ENCODE measurements at regions not wholly inside any gene's neighbourhood (a gene's known extent, or its start where the extent isn't known, plus 50 kb on each side); places are given as distances from the start of the nearest gene placed in this dataset.

- Mint-ChIP-seq H3K27ac (no peak overlapping the region), H3K4me3 (no peak overlapping the region), H3K4me1 (ENCODE audit: low read depth in 2 of 2) (no peaks in the 10 kb centered on the region), H3K27me3 (peaks cover 22 to 25% of the 10 kb centered on the region in 2 donors), H3K36me3 (no peaks in the 10 kb centered on the region), H3K9me3 (no peaks in the 10 kb centered on the region)
- ATAC-seq (no peak), DNase-seq (ENCODE audit: low spot score) (no peak)
Measured at GRCh38 chr4:4808086-4808485, 51.4 kb upstream of the MSX1 start.

DNA sequence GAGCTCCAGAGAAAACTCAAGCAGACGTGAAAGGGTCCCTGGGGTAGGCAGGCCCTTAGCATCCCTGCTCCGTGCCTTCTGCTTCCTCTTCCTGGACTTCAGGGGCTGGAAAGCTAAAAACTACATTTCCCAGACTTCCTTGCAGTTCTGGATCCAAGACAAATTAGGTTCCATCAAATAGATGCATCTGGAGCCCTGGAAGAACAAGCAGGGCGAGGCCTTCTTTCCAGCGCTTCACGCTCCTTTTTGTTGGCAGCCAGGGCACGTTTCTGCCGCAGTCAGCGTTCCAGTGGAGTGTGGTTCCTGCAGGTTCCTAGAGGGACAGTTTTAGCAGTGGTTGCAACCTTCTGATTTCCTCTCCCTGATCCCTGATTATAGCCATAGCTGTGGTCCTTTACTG, 53.6 kb upstream of the MSX1 start:
- no peaks in the 10 kb centered on the region for H3K36me3 Mint-ChIP-seq
- H3K9me3 Mint-ChIP-seq: no peaks in the 10 kb centered on the region
- H3K4me3 Mint-ChIP-seq: no peak overlapping the region
- H3K27ac Mint-ChIP-seq: no peak overlapping the region
- H3K27me3 Mint-ChIP-seq: peaks cover 1 to 9% of the 10 kb centered on the region in 2 donors
- DNase-seq (ENCODE audit: low spot score): no peak
- H3K4me1 Mint-ChIP-seq (ENCODE audit: low read depth in 2 of 2): no peaks in the 10 kb centered on the region
- no peak for ATAC-seq

GRCh38 chr4:4803912-4804296, 55.6 kb upstream of the MSX1 start:
- Mint-ChIP-seq H3K9me3 (no peaks in the 10 kb centered on the region), H3K4me3 (no peak overlapping the region), H3K27me3 (peaks cover under 1 to 11% of the 10 kb centered on the region in 2 donors), H3K27ac (no peak overlapping the region), H3K36me3 (no peaks in the 10 kb centered on the region), H3K4me1 (ENCODE audit: low read depth in 2 of 2) (no peaks in the 10 kb centered on the region)
- no peak for ATAC-seq
- DNase-seq (ENCODE audit: low spot score): no peak

- H3K27me3 Mint-ChIP-seq: peaks cover 6 to 15% of the 10 kb centered on the region in 2 donors
- no peak for ATAC-seq
Measured at GRCh38 chr4:4803216-4803911, 56.1 kb upstream of the MSX1 start.

GRCh38 chr4:4800646-4801408, 58.6 kb upstream of the MSX1 start:
- Mint-ChIP-seq H3K4me3 (no peak overlapping the region), H3K36me3 (no peaks in the 10 kb centered on the region), H3K9me3 (no peaks in the 10 kb centered on the region), H3K27ac (no peak overlapping the region), H3K27me3 (peaks cover 12 to 24% of the 10 kb centered on the region in 2 donors), H3K4me1 (ENCODE audit: low read depth in 2 of 2) (no peaks in the 10 kb centered on the region)
- ATAC-seq (no peak), DNase-seq (ENCODE audit: low spot score) (no peak)

More at GRCh38 chr4:4803216-4803911, 56.1 kb upstream of the MSX1 start:
- Mint-ChIP-seq H3K9me3 (no peaks in the 10 kb centered on the region), H3K4me3 (no peak overlapping the region), H3K27ac (no peak overlapping the region), H3K36me3 (no peaks in the 10 kb centered on the region), H3K4me1 (ENCODE audit: low read depth in 2 of 2) (no peaks in the 10 kb centered on the region)
- DNase-seq (ENCODE audit: low spot score): no peak

DNA sequence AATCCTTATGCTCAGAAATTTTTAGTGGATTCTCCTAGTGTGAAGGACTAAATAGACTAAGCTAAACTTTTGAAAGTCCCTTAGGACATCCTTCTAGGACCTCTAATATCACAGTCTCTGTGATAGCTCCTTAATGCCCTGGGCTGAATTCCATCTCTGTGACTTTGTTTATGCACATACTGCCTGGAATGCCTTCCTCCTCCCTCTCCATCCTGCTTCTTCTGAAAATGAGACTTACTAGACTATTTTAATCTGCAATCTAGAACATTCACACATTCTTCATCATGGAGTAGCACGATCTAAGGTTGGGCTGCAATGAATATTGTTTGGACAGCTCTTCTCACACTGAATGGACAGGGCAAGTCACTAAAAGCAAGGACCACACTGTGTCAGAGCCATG, 65.0 kb upstream of the MSX1 start:
- H3K36me3 Mint-ChIP-seq: peaks cover 8% of the 10 kb centered on the region
- H3K4me1 Mint-ChIP-seq (ENCODE audit: low read depth in 2 of 2): peaks cover 5 to 6% of the 10 kb centered on the region in 2 donors
- H3K27me3 Mint-ChIP-seq: peaks cover 23 to 32% of the 10 kb centered on the region in 2 donors
- H3K9me3 Mint-ChIP-seq: peaks cover 19% of the 10 kb centered on the region
- no peak overlapping the region for H3K27ac Mint-ChIP-seq
- no peak overlapping the region for H3K4me3 Mint-ChIP-seq
- no peak for ATAC-seq
- no peak for DNase-seq (ENCODE audit: low spot score)

- Mint-ChIP-seq H3K27ac (no peak overlapping the region), H3K4me1 (ENCODE audit: low read depth in 2 of 2) (peaks cover 6 to 14% of the 10 kb centered on the region in 2 donors), H3K27me3 (peaks cover 14 to 20% of the 10 kb centered on the region in 2 donors), H3K36me3 (peaks cover 20% of the 10 kb centered on the region), H3K9me3 (peaks cover 25% of the 10 kb centered on the region), H3K4me3 (no peak overlapping the region)
- no peak for ATAC-seq
- no peak for DNase-seq (ENCODE audit: low spot score)
Measured at GRCh38 chr4:4792466-4792865, 67.0 kb upstream of the MSX1 start.

DNA sequence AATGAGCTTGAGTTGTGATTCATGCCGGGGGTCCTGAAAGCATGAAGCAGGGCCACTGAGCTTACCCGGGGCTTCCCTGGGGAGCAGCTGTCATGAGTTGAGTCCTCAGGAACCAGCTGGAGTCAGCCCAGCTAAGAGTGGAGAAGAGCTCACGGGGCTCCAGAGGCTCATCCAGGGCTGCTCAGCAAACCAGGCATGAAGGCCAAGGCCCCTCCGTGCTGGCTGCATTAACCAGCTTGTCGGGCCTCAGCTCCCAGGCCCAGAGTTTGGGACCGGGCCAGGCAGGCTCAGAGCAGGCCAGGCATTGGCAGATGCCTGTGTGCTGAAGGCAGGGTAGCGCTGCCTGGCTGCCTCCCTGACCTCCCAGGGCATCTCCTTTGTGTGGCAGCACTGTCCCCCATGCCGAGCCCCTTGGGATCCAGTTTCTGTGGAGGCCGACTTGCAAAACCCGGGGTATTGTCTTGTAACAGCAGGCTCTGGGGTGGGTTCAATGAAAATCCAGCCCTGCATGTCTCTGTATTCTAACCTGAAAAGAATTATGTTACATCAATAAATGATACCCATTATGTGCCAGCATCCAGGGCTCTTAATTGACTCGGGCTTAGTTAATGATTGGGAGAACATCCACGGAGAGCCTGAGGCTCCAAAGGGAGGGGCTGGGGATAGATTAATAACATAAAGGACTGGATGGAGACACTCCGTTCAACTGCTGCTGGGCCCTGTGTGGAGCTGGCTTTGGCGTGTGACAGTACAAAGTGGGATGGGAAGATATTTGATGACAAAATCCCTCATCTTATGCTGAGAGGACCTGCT, 68.0 kb upstream of the MSX1 start:
- Mint-ChIP-seq H3K4me3 (no peak overlapping the region), H3K9me3 (peaks cover 25% of the 10 kb centered on the region), H3K27me3 (peaks cover 10 to 20% of the 10 kb centered on the region in 2 donors), H3K27ac (no peak overlapping the region), H3K4me1 (ENCODE audit: low read depth in 2 of 2) (peaks cover 6 to 14% of the 10 kb centered on the region in 2 donors), H3K36me3 (peaks cover 21% of the 10 kb centered on the region)
- ATAC-seq (no peak), DNase-seq (ENCODE audit: low spot score) (no peak)

- H3K4me1 Mint-ChIP-seq (ENCODE audit: low read depth in 2 of 2): peaks cover 6 to 14% of the 10 kb centered on the region in 2 donors
- H3K27me3 Mint-ChIP-seq: peaks cover 4 to 17% of the 10 kb centered on the region in 2 donors
- H3K36me3 Mint-ChIP-seq: peaks cover 21% of the 10 kb centered on the region
- no peak for ATAC-seq
- no peak for DNase-seq (ENCODE audit: low spot score)
- H3K4me3 Mint-ChIP-seq: no peak overlapping the region
- no peak overlapping the region for H3K27ac Mint-ChIP-seq
- peaks cover 25% of the 10 kb centered on the region for H3K9me3 Mint-ChIP-seq
Measured at GRCh38 chr4:4789462-4789861, 70.0 kb upstream of the MSX1 start.

GRCh38 chr4:4788573-4788972, 70.9 kb upstream of the MSX1 start:
- Mint-ChIP-seq H3K27me3 (peaks cover 3 to 8% of the 10 kb centered on the region in 2 donors), H3K36me3 (peaks cover 21% of the 10 kb centered on the region), H3K4me3 (no peak overlapping the region), H3K4me1 (ENCODE audit: low read depth in 2 of 2) (peaks cover 6 to 14% of the 10 kb centered on the region in 2 donors), H3K27ac (no peak overlapping the region), H3K9me3 (peaks cover 20% of the 10 kb centered on the region)
- no peak for DNase-seq (ENCODE audit: low spot score)
- no peak for ATAC-seq

DNA sequence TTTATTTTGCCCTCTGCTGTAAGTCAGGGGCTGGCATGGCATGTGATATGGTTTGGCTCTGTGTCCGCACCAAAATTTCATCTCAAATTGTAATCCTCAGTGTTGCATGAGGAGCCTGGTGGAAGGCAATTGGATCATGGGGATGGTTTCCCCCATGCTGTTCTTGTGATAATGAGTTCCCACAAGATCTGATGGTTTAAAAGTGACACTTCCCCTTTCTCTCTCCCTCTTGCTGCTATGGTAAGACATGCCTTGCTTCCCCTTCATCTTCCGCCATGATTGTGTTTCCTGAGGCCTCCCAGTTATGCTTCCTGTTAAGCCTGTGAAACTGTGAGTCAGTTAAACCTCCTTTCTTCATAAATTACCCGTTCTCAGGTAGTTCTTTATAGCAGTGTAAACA, 72.0 kb upstream of the MSX1 start:
- Mint-ChIP-seq H3K27ac (no peak overlapping the region), H3K27me3 (peaks cover 0 to 4% of the 10 kb centered on the region in 2 donors), H3K36me3 (peaks cover 21% of the 10 kb centered on the region), H3K4me1 (ENCODE audit: low read depth in 2 of 2) (peaks cover 6 to 8% of the 10 kb centered on the region in 2 donors), H3K9me3 (peaks cover 13% of the 10 kb centered on the region), H3K4me3 (no peak overlapping the region)
- ATAC-seq (no peak), DNase-seq (ENCODE audit: low spot score) (no peak)

DNA sequence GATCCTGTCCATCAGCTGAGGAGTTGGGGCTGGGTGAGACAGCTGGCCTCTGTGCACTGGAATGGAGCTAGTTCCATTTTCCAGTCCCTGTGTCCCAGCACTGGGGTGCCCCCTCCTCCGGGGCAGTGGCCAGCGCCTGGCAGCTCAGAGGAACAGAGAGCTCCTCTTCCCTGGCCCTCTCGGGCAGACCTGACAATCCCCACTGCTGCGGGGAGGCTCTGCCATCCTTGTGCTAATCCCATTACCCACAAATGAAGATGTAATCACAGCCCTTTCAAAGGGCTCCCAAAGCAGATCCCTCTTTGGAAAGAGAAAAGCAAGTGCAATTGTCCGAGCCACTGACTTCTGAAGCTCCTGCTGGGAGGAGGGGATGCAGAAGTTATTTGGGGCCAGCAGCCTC, 75.1 kb upstream of the MSX1 start:
- peaks cover under 1 to 8% of the 10 kb centered on the region in 2 donors for H3K4me1 Mint-ChIP-seq (ENCODE audit: low read depth in 2 of 2)
- ATAC-seq (no peak), DNase-seq (ENCODE audit: low spot score) (no peak)
- H3K4me3 Mint-ChIP-seq: no peak overlapping the region
- H3K36me3 Mint-ChIP-seq: peaks cover 13% of the 10 kb centered on the region
- H3K27ac Mint-ChIP-seq: no peak overlapping the region
- H3K27me3 Mint-ChIP-seq: peaks cover 0 to 8% of the 10 kb centered on the region in 2 donors
- peaks cover 6% of the 10 kb centered on the region for H3K9me3 Mint-ChIP-seq

- ATAC-seq (no peak), DNase-seq (ENCODE audit: low spot score) (no peak)
- Mint-ChIP-seq H3K36me3 (peaks cover 7% of the 10 kb centered on the region), H3K27ac (no peak overlapping the region), H3K27me3 (peaks cover 0 to 8% of the 10 kb centered on the region in 2 donors), H3K9me3 (peaks cover 6% of the 10 kb centered on the region), H3K4me3 (no peak overlapping the region), H3K4me1 (ENCODE audit: low read depth in 2 of 2) (peaks cover 0 to 4% of the 10 kb centered on the region in 2 donors)
Measured at GRCh38 chr4:4783847-4784246, 75.6 kb upstream of the MSX1 start.

DNA sequence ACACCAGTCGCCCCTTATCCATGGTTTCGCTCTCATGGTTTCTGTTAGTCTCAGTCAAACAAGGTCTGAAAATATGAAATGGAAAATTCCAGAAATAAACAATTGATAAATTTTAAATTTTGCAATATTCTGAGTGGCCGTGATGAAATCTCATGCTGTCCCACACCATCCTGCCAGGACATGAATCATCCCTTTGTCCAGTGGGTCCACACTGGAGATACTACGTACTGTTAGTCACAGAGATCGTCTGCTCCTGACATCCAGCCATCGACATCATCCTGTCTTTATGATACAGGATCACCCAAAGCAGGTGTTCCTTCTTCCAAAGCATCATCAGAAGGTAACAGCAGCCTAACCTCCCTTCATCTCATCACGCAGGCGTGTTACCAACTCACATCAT, 76.5 kb upstream of the MSX1 start:
- no peak for DNase-seq (ENCODE audit: low spot score)
- Mint-ChIP-seq H3K27ac (no peak overlapping the region), H3K9me3 (peaks cover 5% of the 10 kb centered on the region), H3K36me3 (peaks cover 5% of the 10 kb centered on the region), H3K4me1 (ENCODE audit: low read depth in 2 of 2) (peaks cover 0 to 7% of the 10 kb centered on the region in 2 donors), H3K27me3 (peaks cover 0 to 8% of the 10 kb centered on the region in 2 donors), H3K4me3 (no peak overlapping the region)
- no peak for ATAC-seq

Measured in natural killer cell treated with Interleukin-12 subunit alpha and Interleukin-12 subunit beta and Interleukin-15 and Interleukin-18, amount 100 ng/mL, for 72 hours (primary cell).